HFFc6 (cell line): ENCODE measurements at regions not wholly inside any gene's neighbourhood (a gene's known extent, or its start where the extent isn't known, plus 50 kb on each side); places are given as distances from the start of the nearest gene placed in this dataset.

Experiments
- DNase-seq: peaks from one replicate; pipeline ENCODE4 v3.0.0-alpha.2; 2018
- H3K27ac Mint-ChIP-seq: 2 replicates; pipeline ENCODE4 v1.8.0; 2020; ENCODE audit warnings: mild to moderate bottlenecking, mixed read lengths
- H3K27me3 Mint-ChIP-seq: 2 replicates; pipeline ENCODE4 v1.8.0; 2021; ENCODE audit warnings: mild to moderate bottlenecking, moderate library complexity, mixed read lengths; ENCODE audit not compliant: insufficient read depth
- H3K36me3 Mint-ChIP-seq: 2 replicates; pipeline ENCODE4 v1.8.0; 2021; ENCODE audit warnings: low read depth, mixed read lengths
- H3K4me1 Mint-ChIP-seq: 2 replicates; pipeline ENCODE4 v1.8.0; 2020; ENCODE audit warnings: low read depth, mixed read lengths
- H3K4me3 Mint-ChIP-seq: 2 replicates; pipeline ENCODE4 v1.8.0; 2020; ENCODE audit warnings: mild to moderate bottlenecking, moderate library complexity, mixed read lengths
- H3K9me3 Mint-ChIP-seq: 2 replicates; pipeline ENCODE4 v1.8.0; 2020; ENCODE audit warnings: mild to moderate bottlenecking, mixed read lengths
- TF ChIP-seq, protein P1 (sequence below): fragments of 200-600 bp; sonication (generic); IDR thresholded peaks from 2 replicates; pipeline ENCODE4 v1.5.0; 2021; ENCODE audit warnings: antibody characterized with exemption, mild to moderate bottlenecking

DNA sequence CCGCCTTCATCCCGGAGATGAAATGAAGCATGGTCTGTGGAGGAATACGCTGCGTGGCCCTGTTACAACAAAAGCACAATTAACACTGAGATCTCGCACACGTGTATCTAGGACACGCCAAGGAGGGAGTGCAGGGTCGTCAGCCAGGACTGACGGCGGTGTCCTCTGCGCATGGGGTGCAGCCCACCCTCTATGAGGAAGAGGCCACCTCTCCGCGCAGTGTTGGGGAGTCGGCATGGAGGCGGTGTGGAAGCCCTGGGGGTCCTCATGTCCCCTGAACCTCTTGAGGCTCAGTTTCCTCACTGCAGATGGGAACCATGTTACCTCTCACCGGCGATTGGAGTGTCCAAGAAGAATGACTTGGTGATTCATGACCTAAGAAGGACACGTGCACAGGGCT, 86.0 kb upstream of the ZNF236 start:
- no peak for DNase-seq
- no peaks in the 10 kb centered on the region for H3K36me3 Mint-ChIP-seq
- H3K4me3 Mint-ChIP-seq: no peak overlapping the region
- peaks cover 4% of the 10 kb centered on the region; the same call in 1 of the 2 replicates for H3K9me3 Mint-ChIP-seq
- TF ChIP-seq, protein P1, sequence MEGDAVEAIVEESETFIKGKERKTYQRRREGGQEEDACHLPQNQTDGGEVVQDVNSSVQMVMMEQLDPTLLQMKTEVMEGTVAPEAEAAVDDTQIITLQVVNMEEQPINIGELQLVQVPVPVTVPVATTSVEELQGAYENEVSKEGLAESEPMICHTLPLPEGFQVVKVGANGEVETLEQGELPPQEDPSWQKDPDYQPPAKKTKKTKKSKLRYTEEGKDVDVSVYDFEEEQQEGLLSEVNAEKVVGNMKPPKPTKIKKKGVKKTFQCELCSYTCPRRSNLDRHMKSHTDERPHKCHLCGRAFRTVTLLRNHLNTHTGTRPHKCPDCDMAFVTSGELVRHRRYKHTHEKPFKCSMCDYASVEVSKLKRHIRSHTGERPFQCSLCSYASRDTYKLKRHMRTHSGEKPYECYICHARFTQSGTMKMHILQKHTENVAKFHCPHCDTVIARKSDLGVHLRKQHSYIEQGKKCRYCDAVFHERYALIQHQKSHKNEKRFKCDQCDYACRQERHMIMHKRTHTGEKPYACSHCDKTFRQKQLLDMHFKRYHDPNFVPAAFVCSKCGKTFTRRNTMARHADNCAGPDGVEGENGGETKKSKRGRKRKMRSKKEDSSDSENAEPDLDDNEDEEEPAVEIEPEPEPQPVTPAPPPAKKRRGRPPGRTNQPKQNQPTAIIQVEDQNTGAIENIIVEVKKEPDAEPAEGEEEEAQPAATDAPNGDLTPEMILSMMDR: no peak
- H3K27me3 Mint-ChIP-seq: peaks cover 27% of the 10 kb centered on the region
- peaks cover 17% of the 10 kb centered on the region for H3K4me1 Mint-ChIP-seq
- no peak overlapping the region for H3K27ac Mint-ChIP-seq

DNA sequence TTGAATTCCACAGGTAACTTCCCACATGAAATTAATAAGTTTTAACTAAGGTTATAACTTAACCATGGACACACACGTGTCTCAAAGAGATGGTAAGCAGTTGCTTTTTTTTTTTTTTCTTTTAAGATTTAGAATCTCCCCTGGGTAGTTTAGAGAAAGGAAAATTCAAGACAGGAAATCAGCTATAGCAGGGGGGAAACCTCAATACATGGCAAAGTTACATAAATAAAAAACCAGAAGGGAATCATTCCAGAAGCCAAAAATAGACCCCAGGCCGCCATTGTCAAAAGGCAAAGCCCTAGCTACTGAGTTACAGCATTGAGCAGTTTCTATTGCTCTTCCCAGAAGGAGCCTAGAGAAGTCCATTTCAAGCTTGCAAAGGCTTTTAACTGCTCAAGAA, 91.5 kb upstream of the ZNF236 start:
- no peaks in the 10 kb centered on the region; the same call in 1 of the 2 replicates for H3K9me3 Mint-ChIP-seq
- H3K4me3 Mint-ChIP-seq: no peak overlapping the region
- H3K36me3 Mint-ChIP-seq: no peaks in the 10 kb centered on the region; the same call in 1 of the 2 replicates
- DNase-seq: no peak
- H3K4me1 Mint-ChIP-seq: no peaks in the 10 kb centered on the region
- TF ChIP-seq, protein P1: no peak
- peaks cover 32% of the 10 kb centered on the region for H3K27me3 Mint-ChIP-seq
- H3K27ac Mint-ChIP-seq: no peak overlapping the region

DNA sequence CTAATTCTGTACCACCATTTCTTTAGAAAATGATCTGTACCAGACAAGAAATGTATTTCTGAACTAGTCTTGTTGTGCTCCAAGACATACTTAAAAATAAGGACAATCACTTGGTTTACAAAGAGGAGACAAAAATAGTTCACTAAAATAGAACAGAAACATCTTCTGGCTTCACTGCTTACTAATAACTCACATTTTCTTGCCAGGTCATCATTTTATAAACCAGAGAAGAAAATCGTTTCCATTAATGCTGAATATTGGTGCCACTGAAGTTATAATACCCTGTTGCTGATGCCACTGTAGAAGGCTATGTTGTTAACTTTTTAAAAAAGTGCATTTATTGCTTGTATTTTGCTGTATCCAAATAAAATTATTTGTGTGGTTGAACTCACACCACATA, 94.8 kb upstream of the ZNF236 start:
- no peaks in the 10 kb centered on the region; the same call in 1 of the 2 replicates for H3K36me3 Mint-ChIP-seq

DNA sequence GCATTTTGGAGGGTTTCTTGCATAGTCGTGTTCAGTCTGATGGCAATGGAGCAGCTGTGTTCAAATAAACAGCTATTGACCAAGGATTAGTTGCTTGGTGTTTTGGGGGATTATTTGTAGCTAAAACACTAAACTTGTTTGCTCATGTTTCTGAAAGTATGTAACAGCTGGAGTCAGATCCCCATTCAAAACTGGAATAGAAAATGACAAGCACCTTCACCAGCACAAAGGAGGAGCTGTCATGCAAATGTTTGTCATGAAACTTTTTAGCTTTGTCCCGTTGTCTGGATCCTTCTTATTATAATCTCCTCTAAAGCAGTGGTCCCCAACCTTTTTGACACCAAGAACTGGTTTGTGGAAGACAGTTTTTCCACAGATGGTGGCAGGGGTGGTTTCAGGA, 96.9 kb upstream of the ZNF236 start:
- no peak for DNase-seq
- no peaks in the 10 kb centered on the region; the same call in 1 of the 2 replicates for H3K9me3 Mint-ChIP-seq
- H3K4me1 Mint-ChIP-seq: no peaks in the 10 kb centered on the region
- no peaks in the 10 kb centered on the region; the same call in 1 of the 2 replicates for H3K36me3 Mint-ChIP-seq
- TF ChIP-seq, protein P1: no peak
- H3K4me3 Mint-ChIP-seq: no peak overlapping the region
- H3K27me3 Mint-ChIP-seq: peaks cover 21% of the 10 kb centered on the region
- H3K27ac Mint-ChIP-seq: no peak overlapping the region

More for the DNA sequence above, 94.8 kb upstream of the ZNF236 start:
- TF ChIP-seq, protein P1: no peak
- DNase-seq: no peak
- no peak overlapping the region for H3K4me3 Mint-ChIP-seq
- no peaks in the 10 kb centered on the region for H3K4me1 Mint-ChIP-seq
- peaks cover 25% of the 10 kb centered on the region for H3K27me3 Mint-ChIP-seq
- H3K9me3 Mint-ChIP-seq: no peaks in the 10 kb centered on the region; the same call in 1 of the 2 replicates
- H3K27ac Mint-ChIP-seq: no peak overlapping the region

DNA sequence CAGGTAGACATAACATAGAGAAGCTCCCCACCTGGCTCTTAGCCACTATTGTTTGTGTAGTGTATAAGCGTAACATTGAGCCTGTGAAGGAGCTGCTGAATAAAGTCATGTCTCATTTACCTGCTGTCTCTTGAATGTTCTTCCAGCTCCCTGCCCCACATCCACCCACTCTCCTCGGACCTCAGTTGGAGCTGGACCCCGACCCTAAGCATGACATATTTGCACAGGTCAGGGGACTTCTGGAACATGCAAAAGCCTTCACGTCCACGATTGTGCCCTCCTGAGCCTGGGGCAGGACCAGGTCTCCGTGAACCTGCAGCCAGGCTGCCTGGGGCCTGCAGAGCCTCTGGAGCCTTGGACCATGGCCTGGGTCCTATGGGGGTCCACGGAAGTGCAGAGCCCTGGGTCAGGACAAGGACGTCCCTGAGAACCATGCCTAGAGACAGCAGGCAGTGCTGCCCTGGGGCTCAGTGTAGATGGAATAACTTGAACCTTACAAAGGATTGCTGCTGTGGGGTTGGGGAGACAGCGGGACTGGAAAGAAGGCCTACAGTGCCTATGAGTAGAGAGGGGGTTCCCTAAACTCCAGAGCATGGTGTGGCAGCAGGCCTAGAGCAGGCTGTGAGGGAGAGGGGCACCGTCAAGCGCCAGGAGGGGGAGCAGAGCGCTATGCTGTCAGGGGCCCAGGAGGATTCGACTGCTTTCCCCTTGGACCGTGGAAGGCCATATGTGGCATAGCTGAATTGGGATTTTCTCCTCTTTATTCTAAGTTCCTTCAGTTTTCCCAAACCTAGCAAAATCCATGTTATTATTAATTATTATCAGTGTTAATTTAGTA, 99.9 kb upstream of the ZNF236 start:
- Mint-ChIP-seq H3K9me3 (no peaks in the 10 kb centered on the region), H3K36me3 (no peaks in the 10 kb centered on the region), H3K27me3 (peaks cover 19% of the 10 kb centered on the region), H3K4me1 (no peaks in the 10 kb centered on the region), H3K4me3 (no peak overlapping the region), H3K27ac (no peak overlapping the region)
- TF ChIP-seq, protein P1: no peak
- DNase-seq: no peak
